SHP77 (cell line): ENCODE measurements at regions not wholly inside any gene's neighbourhood (a gene's known extent, or its start where the extent isn't known, plus 50 kb on each side); places are given as distances from the start of the nearest gene placed in this dataset.
A peak's percentile ranks its signal among the peaks of the same experiment; 100 is the strongest.

Source experiments
- DNase-seq, 2 experiments: peaks; one replicate each; lab custom pipeline; 2025; lab: John Stamatoyannopoulos, UW

- DNase-seq: no peak
Measured at GRCh38 chr5:68452286-68452685, 236.7 kb downstream of the PIK3R1 start.

- no peak for DNase-seq
Measured at GRCh38 chr5:68454172-68454571, 238.6 kb downstream of the PIK3R1 start.

GRCh38 chr5:68454766-68455165 is 239.2 kb downstream of the PIK3R1 start:
- no peak for DNase-seq

- no peak for DNase-seq
Measured at GRCh38 chr5:68455216-68455615, 239.7 kb downstream of the PIK3R1 start.

GRCh38 chr5:68456756-68457217 is 241.2 kb downstream of the PIK3R1 start:
- peak; percentile 17 to 27 for DNase-seq

GRCh38 chr5:68457285-68457684 is 241.7 kb downstream of the PIK3R1 start:
- no peak for DNase-seq

- no peak for DNase-seq
Measured at GRCh38 chr5:68458416-68459021, 243.0 kb downstream of the PIK3R1 start.

- DNase-seq: peak; percentile 61 to 69
Measured at GRCh38 chr5:68459093-68459809, 243.7 kb downstream of the PIK3R1 start.

GRCh38 chr5:68459810-68460139 is 244.2 kb downstream of the PIK3R1 start:
- DNase-seq: peak in 1 of 2 experiments; percentile 23

- peak; percentile 16 to 40 for DNase-seq
Measured at GRCh38 chr5:68460147-68460798, 244.7 kb downstream of the PIK3R1 start.

- no peak for DNase-seq
Measured at GRCh38 chr5:68463606-68464005, 248.1 kb downstream of the PIK3R1 start.

GRCh38 chr5:68464424-68464823 is 248.9 kb downstream of the PIK3R1 start:
- DNase-seq: no peak

GRCh38 chr5:68465133-68465532 is 249.6 kb downstream of the PIK3R1 start:
- no peak for DNase-seq

- DNase-seq: no peak
Measured at GRCh38 chr5:68465934-68466551, 250.5 kb downstream of the PIK3R1 start.

- no peak for DNase-seq
Measured at GRCh38 chr5:68467208-68467607, 251.7 kb downstream of the PIK3R1 start.

- no peak for DNase-seq
Measured at GRCh38 chr5:68467794-68468193, 252.2 kb downstream of the PIK3R1 start.

- DNase-seq: no peak
Measured at GRCh38 chr5:68468322-68468721, 252.8 kb downstream of the PIK3R1 start.

- no peak for DNase-seq
Measured at GRCh38 chr5:68475476-68475983, 260.0 kb downstream of the PIK3R1 start.

- no peak for DNase-seq
Measured at GRCh38 chr5:68476854-68477253, 261.3 kb downstream of the PIK3R1 start.

GRCh38 chr5:68478301-68479095 is 262.9 kb downstream of the PIK3R1 start:
- no peak for DNase-seq

GRCh38 chr5:68479524-68479923 is 264.0 kb downstream of the PIK3R1 start:
- peak; percentile 22 to 51 for DNase-seq
